ENCODE measurements at regions not wholly inside any gene's neighbourhood (a gene's known extent, or its start where the extent isn't known, plus 50 kb on each side); places are given as distances from the start of the nearest gene placed in this dataset.

- TF ChIP-seq, protein P1, sequence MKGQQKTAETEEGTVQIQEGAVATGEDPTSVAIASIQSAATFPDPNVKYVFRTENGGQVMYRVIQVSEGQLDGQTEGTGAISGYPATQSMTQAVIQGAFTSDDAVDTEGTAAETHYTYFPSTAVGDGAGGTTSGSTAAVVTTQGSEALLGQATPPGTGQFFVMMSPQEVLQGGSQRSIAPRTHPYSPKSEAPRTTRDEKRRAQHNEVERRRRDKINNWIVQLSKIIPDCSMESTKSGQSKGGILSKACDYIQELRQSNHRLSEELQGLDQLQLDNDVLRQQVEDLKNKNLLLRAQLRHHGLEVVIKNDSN (IDR thresholded peaks at IDR 0.05), result no peak
- TF ChIP-seq CEBPB (IDR thresholded peaks at IDR 0.05) (no peak), TAF1 (IDR thresholded peaks at IDR 0.05; ENCODE audit: low read depth) (no peak)
Measured at GRCh38 chr10:78211561-78212051, 177.9 kb downstream of the RPS24 start.

Data from Ishikawa (cell line).